B cell (primary cell): ENCODE measurements at regions not wholly inside any gene's neighbourhood (a gene's known extent, or its start where the extent isn't known, plus 50 kb on each side); places are given as distances from the start of the nearest gene placed in this dataset.

Experiments used
- ATAC-seq: fragments of 200-7000 bp; cut with Tn5 transposase; one replicate; pipeline ENCODE4 v1.10.0; 2021; ENCODE audit warnings: low read depth, mild to moderate bottlenecking, moderate number of reproducible peaks, moderate library complexity
- CTCF ChIA-PET: fragments of 350-600 bp; sonication (Branson Sonifier 250); formaldehyde crosslinking; loops from one replicate; lab custom pipeline; 2021; ENCODE audit warnings: antibody characterized with exemption, inconsistent platforms; lab: Charles Lee
- POLR2A ChIA-PET: fragments of 350-600 bp; sonication (Branson Sonifier 250); formaldehyde crosslinking; loops from one replicate; lab custom pipeline; 2021; ENCODE audit warnings: antibody characterized with exemption; lab: Charles Lee
- DNase-seq: peaks from one replicate; pipeline ENCODE4 v3.0.0; 2013
- H2AFZ ChIP-seq: 2 replicates; pipeline ENCODE4 v1.6.1; 2012; ENCODE audit warnings: mild to moderate bottlenecking, low read depth, low read length; ENCODE audit not compliant: insufficient read depth, poor library complexity, severe bottlenecking
- H3K27ac ChIP-seq, 2 donors: 1 replicate in 1 of 2; 2 replicates in 1 of 2; pipeline ENCODE4 v1.5.1; 2012 to 2013; ENCODE audit warnings: low read length in 2 of 2, mild to moderate bottlenecking in 2 of 2, moderate library complexity in 1 of 2
- H3K27me3 ChIP-seq, 4 experiments: fragments of 200-600 bp in 1 of 4; sonication (generic) in 1 of 4; replicated peaks in 1 of 4; 1 replicate in 2 of 4; 2 replicates in 2 of 4; pipeline versions ENCODE4 v1.6.1 to v1.7.0; 2013 to 2016; ENCODE audit warnings: low read length in 3 of 4, mild to moderate bottlenecking in 2 of 4, mixed read lengths in 1 of 4, moderate library complexity in 1 of 4; ENCODE audit not compliant: insufficient read depth in 4 of 4, control insufficient read depth in 3 of 4; ENCODE audit errors: control extremely low read depth in 1 of 4
- H3K36me3 ChIP-seq, 2 experiments: replicated peaks in 1 of 2; 1 replicate in 1 of 2; 2 replicates in 1 of 2; pipeline versions ENCODE4 v1.6.1 to v1.7.1; 2013; ENCODE audit warnings: low read length in 1 of 2; ENCODE audit not compliant: insufficient read depth in 2 of 2, control insufficient read depth in 1 of 2; ENCODE audit errors: control extremely low read depth in 1 of 2, extremely low read depth in 1 of 2
- H3K4me1 ChIP-seq, 2 donors: fragments of 200-600 bp in 1 of 2; sonication (generic) in 1 of 2; 1 replicate in 1 of 2; 2 replicates in 1 of 2; pipeline versions ENCODE4 v1.5.1 to v1.6.1; 2013 to 2017; ENCODE audit warnings: low read length in 2 of 2; ENCODE audit not compliant: control insufficient read depth in 2 of 2, insufficient read depth in 2 of 2
- H3K4me2 ChIP-seq: replicated peaks from 2 replicates; pipeline ENCODE3; 2012; ENCODE audit warnings: mild to moderate bottlenecking, low read depth, low read length; ENCODE audit not compliant: poor library complexity, severe bottlenecking
- H3K4me3 ChIP-seq, 5 experiments: fragments of 200-600 bp in 1 of 5; sonication (generic) in 1 of 5; 1 replicate in 3 of 5; 2 replicates in 2 of 5; pipeline versions ENCODE4 v1.5.1 to v1.7.0; 2011 to 2016; ENCODE audit warnings: low read length in 4 of 5, mild to moderate bottlenecking in 4 of 5, low read depth in 2 of 5, control low read depth in 1 of 5, moderate library complexity in 1 of 5; ENCODE audit not compliant: insufficient read depth in 1 of 5; ENCODE audit errors: control extremely low read depth in 1 of 5, extremely low read depth in 1 of 5
- H3K79me2 ChIP-seq: fragments of 200-600 bp; sonication (generic); one replicate; pipeline ENCODE4 v1.6.0; 2016; ENCODE audit warnings: low read length; ENCODE audit not compliant: control insufficient read depth, insufficient read depth
- H3K9ac ChIP-seq: fragments of 200-600 bp; sonication (generic); 2 replicates; pipeline ENCODE4 v1.6.1; 2017; ENCODE audit warnings: mild to moderate bottlenecking, low read length, moderate library complexity
- H3K9me3 ChIP-seq, 3 donors: one replicate each; pipeline versions ENCODE4 v1.6.1 to v1.7.1; 2013; ENCODE audit warnings: low read length in 2 of 3; ENCODE audit not compliant: control insufficient read depth in 2 of 3, insufficient read depth in 1 of 3; ENCODE audit errors: control extremely low read depth in 1 of 3
- H4K20me1 ChIP-seq: 2 replicates; pipeline ENCODE4 v1.6.0; 2012; ENCODE audit warnings: mild to moderate bottlenecking, low read length; ENCODE audit not compliant: insufficient read depth, control insufficient read depth, poor library complexity, severe bottlenecking
- H3K27ac Mint-ChIP-seq: one replicate; pipeline ENCODE4 v1.8.0; 2021; ENCODE audit warnings: mixed read lengths
- H3K27me3 Mint-ChIP-seq: one replicate; pipeline ENCODE4 v1.8.0; 2021; ENCODE audit warnings: mixed read lengths
- H3K4me1 Mint-ChIP-seq: one replicate; pipeline ENCODE4 v1.8.0; 2021; ENCODE audit warnings: mixed read lengths
- H3K4me3 Mint-ChIP-seq: one replicate; pipeline ENCODE4 v1.8.0; 2021; ENCODE audit warnings: mixed read lengths
- H3K9me3 Mint-ChIP-seq: one replicate; pipeline ENCODE4 v1.8.0; 2022; ENCODE audit warnings: mixed read lengths; ENCODE audit not compliant: insufficient read depth
- CTCF ChIP-seq: fragments of 200-600 bp; IDR thresholded peaks from one replicate; pipeline ENCODE4 v1.8.0; 2022; ENCODE audit warnings: antibody characterized with exemption, mild to moderate bottlenecking
- EZH2 ChIP-seq: IDR thresholded peaks from 2 replicates; pipeline ENCODE4 v1.6.1; 2012; ENCODE audit warnings: borderline replicate concordance, low read depth, mild to moderate bottlenecking, moderate library complexity, low read length; ENCODE audit not compliant: insufficient read depth, poor library complexity, severe bottlenecking
- WGBS: methylation state at CpG from one replicate; pipeline ENCODE4 v1.1.5; 2013; ENCODE audit warnings: missing lambda C conversion rate; ENCODE audit not compliant: insufficient coverage; 5-methylcytosine and 5-hydroxymethylcytosine counted together
- intact Hi-C: fragments of 100-400 bp; cut with micrococcal nuclease; formaldehyde crosslinking; loops from one replicate; pipeline ENCODE4 v1.10.0; 2022

- ChIA-PET CTCF (no interaction called here), POLR2A (no interaction called here)
- Mint-ChIP-seq H3K9me3 (peaks cover 4% of the 10 kb centered on the region), H3K27me3 (no peaks in the 10 kb centered on the region), H3K4me3 (no peak overlapping the region), H3K4me1 (no peaks in the 10 kb centered on the region), H3K27ac (no peak overlapping the region)
- no CpG with 5 or more reads among the region's 4 CpGs for WGBS
- H4K20me1 ChIP-seq = no peaks in the 10 kb centered on the region
- H3K79me2 ChIP-seq = no peaks in the 10 kb centered on the region
- DNase-seq = no peak
- H3K4me3 ChIP-seq = no peak overlapping the region
- no peak overlapping the region for H3K4me2 ChIP-seq
- H2AFZ ChIP-seq = no peak overlapping the region
- no peak for TF ChIP-seq CTCF
- TF ChIP-seq EZH2 = no peak
- H3K27me3 ChIP-seq = no peaks in the 10 kb centered on the region
- no peak for ATAC-seq
- H3K36me3 ChIP-seq = no peaks in the 10 kb centered on the region
- no peaks in the 10 kb centered on the region for H3K9me3 ChIP-seq
- H3K9ac ChIP-seq = no peak overlapping the region
- intact Hi-C loops = no loop called here
- no peaks in the 10 kb centered on the region for H3K4me1 ChIP-seq
- no peak overlapping the region for H3K27ac ChIP-seq
These were observed 213.4 kb downstream of the CCER1 start for GRCh38 chr12:90741611-90742010.

DNA sequence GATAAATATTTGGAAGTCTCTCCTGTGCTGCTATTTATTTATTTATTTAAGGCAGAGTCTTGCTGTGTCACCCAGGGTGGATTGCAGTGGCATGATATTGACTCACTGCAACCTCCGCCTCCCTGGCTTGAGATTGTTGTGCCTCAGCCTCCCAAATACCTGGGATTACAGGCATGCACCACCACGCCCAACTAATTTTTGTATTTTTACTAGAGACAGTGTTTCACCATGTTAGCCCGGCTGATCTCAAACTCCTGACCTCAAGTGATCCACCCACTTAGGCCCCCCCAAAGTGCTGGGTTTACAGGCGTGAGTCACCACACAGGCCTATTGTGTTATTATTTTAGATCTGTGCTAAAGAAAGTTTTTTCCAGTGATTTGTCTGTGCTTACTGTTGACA is 225.2 kb downstream of the CCER1 start:
- TF ChIP-seq EZH2 = no peak
- no peak for TF ChIP-seq CTCF
- no peaks in the 10 kb centered on the region for H4K20me1 ChIP-seq
- Mint-ChIP-seq H3K4me3 (no peak overlapping the region), H3K9me3 (no peaks in the 10 kb centered on the region), H3K27me3 (no peaks in the 10 kb centered on the region), H3K27ac (no peak overlapping the region), H3K4me1 (no peaks in the 10 kb centered on the region)
- H3K36me3 ChIP-seq = no peaks in the 10 kb centered on the region
- DNase-seq = no peak
- no peaks in the 10 kb centered on the region for H3K79me2 ChIP-seq
- H3K9me3 ChIP-seq = peaks cover 0 to 4% (median 0%) of the 10 kb centered on the region in 3 donors
- ChIA-PET CTCF (no interaction called here), POLR2A (no interaction called here)
- WGBS = 93% methylated on average over 2 of the region's 4 CpGs
- no peak overlapping the region for H3K4me3 ChIP-seq
- no peak overlapping the region for H3K9ac ChIP-seq
- H3K27ac ChIP-seq = no peak overlapping the region
- H3K4me2 ChIP-seq = no peak overlapping the region
- ATAC-seq = no peak
- H2AFZ ChIP-seq = no peak overlapping the region
- no peaks in the 10 kb centered on the region for H3K27me3 ChIP-seq
- no peaks in the 10 kb centered on the region for H3K4me1 ChIP-seq
- intact Hi-C loops = no loop called here
